ENCODE measurements at regions not wholly inside any gene's neighbourhood (a gene's known extent, or its start where the extent isn't known, plus 50 kb on each side); places are given as distances from the start of the nearest gene placed in this dataset.

DNA sequence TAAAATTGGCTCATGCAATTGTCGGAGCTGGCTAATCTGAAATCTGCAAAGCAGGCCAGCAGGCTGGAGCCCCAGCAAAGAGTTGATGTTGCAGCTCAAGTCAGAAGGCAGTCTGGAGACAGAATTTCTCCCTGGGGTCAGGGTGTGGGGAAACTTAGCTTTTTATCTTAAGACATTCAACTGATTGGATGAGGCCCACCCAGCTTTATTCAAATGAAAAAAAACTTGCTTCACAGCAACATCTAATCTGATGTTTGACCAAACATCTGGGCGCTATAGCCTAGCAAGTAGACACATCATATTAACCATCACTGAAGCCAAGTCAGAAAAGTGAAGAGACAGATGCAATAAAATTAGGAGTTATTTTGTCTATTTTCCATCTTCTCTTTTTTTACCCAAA is 108.8 kb upstream of the CCDC28A start:
- no peak overlapping the region for H3K4me2 ChIP-seq (ENCODE audit: low read depth, low read length)
- H3K36me3 ChIP-seq (replicated peaks in 1 of 2; ENCODE audit: control insufficient read depth in 1 of 2, insufficient read depth in 2 of 2, low read length in 2 of 2): no peaks in the 10 kb centered on the region
- H3K9me3 ChIP-seq (ENCODE audit: low read length): no peaks in the 10 kb centered on the region
- ATAC-seq (no peak), FAIRE-seq (no peak), DNase-seq (ENCODE audit: low spot score) (no peak)
- H3K4me3 ChIP-seq (replicated peaks in 1 of 3; ENCODE audit: insufficient read depth in 1 of 3, low read depth in 2 of 3, low read length in 3 of 3): no peak overlapping the region
- in situ Hi-C loops (cut with HindIII; ENCODE audit: extremely low pct_ligation_motif_present, low pct_unique_long_range_greater_than_20kb) (no loop called here), intact Hi-C loops (cut with micrococcal nuclease; ENCODE audit: unreplicated experiment) (loop anchor here (1.0 kb wide), 1 partner anchor 20 kb away; no protein-coding TSS in a partner anchor)
- POLR2A ChIA-PET: no interaction called here
- WGBS (ENCODE audit: low lambda C conversion rate): 88% methylated on average over 2 of the region's 2 CpGs
- no TSS peak for BruUV-seq (replicated peaks)
- no peaks in the 10 kb centered on the region for H3K27me3 ChIP-seq (ENCODE audit: control insufficient read depth in 1 of 2, insufficient read depth in 2 of 2, low read length in 2 of 2)
- TF ChIP-seq ZNF883 (CRISPR knock-in tag; IDR thresholded peaks at IDR 0.05; ENCODE audit: not compliant biosample characterization): no peak
- TF ChIP-seq FOXA3 (CRISPR knock-in tag; IDR thresholded peaks at IDR 0.05): no peak
- TF ChIP-seq TSC22D2 (CRISPR knock-in tag; IDR thresholded peaks at IDR 0.05; ENCODE audit: borderline replicate concordance): no peak
- TF ChIP-seq ZNF749 (CRISPR knock-in tag; IDR thresholded peaks at IDR 0.05; ENCODE audit: borderline replicate concordance): no peak
- TF ChIP-seq, protein P1, sequence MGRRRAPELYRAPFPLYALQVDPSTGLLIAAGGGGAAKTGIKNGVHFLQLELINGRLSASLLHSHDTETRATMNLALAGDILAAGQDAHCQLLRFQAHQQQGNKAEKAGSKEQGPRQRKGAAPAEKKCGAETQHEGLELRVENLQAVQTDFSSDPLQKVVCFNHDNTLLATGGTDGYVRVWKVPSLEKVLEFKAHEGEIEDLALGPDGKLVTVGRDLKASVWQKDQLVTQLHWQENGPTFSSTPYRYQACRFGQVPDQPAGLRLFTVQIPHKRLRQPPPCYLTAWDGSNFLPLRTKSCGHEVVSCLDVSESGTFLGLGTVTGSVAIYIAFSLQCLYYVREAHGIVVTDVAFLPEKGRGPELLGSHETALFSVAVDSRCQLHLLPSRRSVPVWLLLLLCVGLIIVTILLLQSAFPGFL (CRISPR knock-in tag; IDR thresholded peaks at IDR 0.05): no peak
- TF ChIP-seq KDM3A (CRISPR knock-in tag; IDR thresholded peaks at IDR 0.05; ENCODE audit: low read depth): no peak
- TF ChIP-seq BHLHE40 (IDR thresholded peaks at IDR 0.05; ENCODE audit: low read length): no peak
- TF ChIP-seq, protein P2, sequence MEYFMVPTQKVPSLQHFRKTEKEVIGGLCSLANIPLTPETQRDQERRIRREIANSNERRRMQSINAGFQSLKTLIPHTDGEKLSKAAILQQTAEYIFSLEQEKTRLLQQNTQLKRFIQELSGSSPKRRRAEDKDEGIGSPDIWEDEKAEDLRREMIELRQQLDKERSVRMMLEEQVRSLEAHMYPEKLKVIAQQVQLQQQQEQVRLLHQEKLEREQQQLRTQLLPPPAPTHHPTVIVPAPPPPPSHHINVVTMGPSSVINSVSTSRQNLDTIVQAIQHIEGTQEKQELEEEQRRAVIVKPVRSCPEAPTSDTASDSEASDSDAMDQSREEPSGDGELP (IDR thresholded peaks at IDR 0.05; ENCODE audit: borderline replicate concordance, low read depth): no peak
- no peak for TF ChIP-seq NCOA2 (CRISPR knock-in tag; IDR thresholded peaks at IDR 0.05)
- no peak for TF ChIP-seq RFX1 (IDR thresholded peaks at IDR 0.05)
- TF ChIP-seq, protein P3, sequence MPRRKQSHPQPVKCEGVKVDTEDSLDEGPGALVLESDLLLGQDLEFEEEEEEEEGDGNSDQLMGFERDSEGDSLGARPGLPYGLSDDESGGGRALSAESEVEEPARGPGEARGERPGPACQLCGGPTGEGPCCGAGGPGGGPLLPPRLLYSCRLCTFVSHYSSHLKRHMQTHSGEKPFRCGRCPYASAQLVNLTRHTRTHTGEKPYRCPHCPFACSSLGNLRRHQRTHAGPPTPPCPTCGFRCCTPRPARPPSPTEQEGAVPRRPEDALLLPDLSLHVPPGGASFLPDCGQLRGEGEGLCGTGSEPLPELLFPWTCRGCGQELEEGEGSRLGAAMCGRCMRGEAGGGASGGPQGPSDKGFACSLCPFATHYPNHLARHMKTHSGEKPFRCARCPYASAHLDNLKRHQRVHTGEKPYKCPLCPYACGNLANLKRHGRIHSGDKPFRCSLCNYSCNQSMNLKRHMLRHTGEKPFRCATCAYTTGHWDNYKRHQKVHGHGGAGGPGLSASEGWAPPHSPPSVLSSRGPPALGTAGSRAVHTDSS (CRISPR knock-in tag; conservative IDR thresholded peaks at IDR 0.05): no peak
- no peak for TF ChIP-seq TBX3 (IDR thresholded peaks at IDR 0.05; ENCODE audit: borderline replicate concordance)
- TF ChIP-seq, protein P4, sequence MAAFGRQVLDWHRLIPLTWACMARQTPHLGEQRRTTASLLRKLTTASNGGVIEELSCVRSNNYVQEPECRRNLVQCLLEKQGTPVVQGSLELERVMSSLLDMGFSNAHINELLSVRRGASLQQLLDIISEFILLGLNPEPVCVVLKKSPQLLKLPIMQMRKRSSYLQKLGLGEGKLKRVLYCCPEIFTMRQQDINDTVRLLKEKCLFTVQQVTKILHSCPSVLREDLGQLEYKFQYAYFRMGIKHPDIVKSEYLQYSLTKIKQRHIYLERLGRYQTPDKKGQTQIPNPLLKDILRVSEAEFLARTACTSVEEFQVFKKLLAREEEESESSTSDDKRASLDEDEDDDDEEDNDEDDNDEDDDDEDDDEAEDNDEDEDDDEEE (CRISPR knock-in tag; IDR thresholded peaks at IDR 0.05): no peak
- TF ChIP-seq ZNF296 (CRISPR knock-in tag; conservative IDR thresholded peaks at IDR 0.05): no peak
- TF ChIP-seq ZNF329 (CRISPR knock-in tag; IDR thresholded peaks at IDR 0.05; ENCODE audit: low read depth): no peak
- TF ChIP-seq MTA1 (CRISPR knock-in tag; IDR thresholded peaks at IDR 0.05; ENCODE audit: borderline replicate concordance): no peak
- TF ChIP-seq GABPA (IDR thresholded peaks at IDR 0.05; ENCODE audit: low read depth, low read length): no peak
- no peak for TF ChIP-seq GABPA (CRISPR knock-in tag; IDR thresholded peaks at IDR 0.05; ENCODE audit: low read depth)
- no peak for TF ChIP-seq ZNF607 (CRISPR knock-in tag; IDR thresholded peaks at IDR 0.05; ENCODE audit: borderline replicate concordance)
- TF ChIP-seq ZNF121 (CRISPR knock-in tag; IDR thresholded peaks at IDR 0.05): no peak
- no peak overlapping the region for H3K9ac ChIP-seq (ENCODE audit: insufficient read depth, low read depth, low read length)
- no peak overlapping the region for H3K27ac ChIP-seq (ENCODE audit: extremely low read length, insufficient read depth, low read length)
- H3K4me1 ChIP-seq (ENCODE audit: insufficient read depth, low read length): peaks cover 29% of the 10 kb centered on the region
- no peak overlapping the region for H2AFZ ChIP-seq (ENCODE audit: low read length)
- CTCF ChIA-PET (ENCODE audit: low intra/inter-chr PET ratio, low total read pairs): no interaction called here
- no peaks in the 10 kb centered on the region for H3K79me2 ChIP-seq (ENCODE audit: insufficient read depth, low read length)
- H4K20me1 ChIP-seq (ENCODE audit: insufficient read depth, low read length): no peaks in the 10 kb centered on the region
